ENCODE measurements at regions not wholly inside any gene's neighbourhood (a gene's known extent, or its start where the extent isn't known, plus 50 kb on each side); places are given as distances from the start of the nearest gene placed in this dataset.
"Not testable (repeated sequence)": the region's sequence is repeated elsewhere in the genome, so short reads cannot be mapped to it uniquely, and the experiment has no call there.

DNA sequence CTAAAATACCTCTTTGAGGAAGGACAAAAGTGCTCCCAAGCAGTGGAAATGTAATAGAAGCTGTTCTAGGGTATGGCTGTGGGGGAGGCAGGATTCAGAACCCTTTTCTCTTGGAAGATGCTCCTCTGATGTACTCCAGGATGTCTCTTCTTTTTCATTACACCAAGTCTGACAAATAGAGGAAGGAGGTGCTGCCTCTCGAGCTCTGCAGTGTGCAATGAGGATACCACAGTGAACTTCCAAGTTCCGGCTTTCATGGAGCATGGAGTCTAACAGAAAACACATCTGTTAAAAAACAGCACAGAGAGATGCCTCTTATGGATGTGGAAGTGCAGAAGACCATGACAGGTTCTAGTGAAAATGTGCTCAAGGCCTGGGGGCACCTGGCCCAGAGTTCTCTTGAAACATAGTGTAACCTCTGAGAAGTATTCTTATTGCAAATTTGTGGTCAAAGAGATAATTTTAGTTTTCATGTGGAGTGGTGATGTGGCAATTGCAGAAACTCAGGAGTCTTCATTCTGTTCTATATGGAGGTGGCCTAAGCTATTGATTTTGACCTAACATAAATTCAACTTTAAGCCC lies 362.0 kb upstream of the CITED2 start:
- in situ Hi-C loops (cut with MboI; ENCODE audit: low sequenced_read_pairs in 4 of 4), result no loop called here
- H3K9me3 ChIP-seq, result no peaks in the 10 kb centered on the region
- DNase-seq (no peak), ATAC-seq (no peak)
- H3K36me3 ChIP-seq, result no peaks in the 10 kb centered on the region
- intact Hi-C loops (cut with DNase I; ENCODE audit: low total_unique reads), result no loop called here
- H3K27me3 ChIP-seq, result no peaks in the 10 kb centered on the region
- TF ChIP-seq POLR2A (IDR thresholded peaks at IDR 0.05), result no peak
- TF ChIP-seq, protein P1, sequence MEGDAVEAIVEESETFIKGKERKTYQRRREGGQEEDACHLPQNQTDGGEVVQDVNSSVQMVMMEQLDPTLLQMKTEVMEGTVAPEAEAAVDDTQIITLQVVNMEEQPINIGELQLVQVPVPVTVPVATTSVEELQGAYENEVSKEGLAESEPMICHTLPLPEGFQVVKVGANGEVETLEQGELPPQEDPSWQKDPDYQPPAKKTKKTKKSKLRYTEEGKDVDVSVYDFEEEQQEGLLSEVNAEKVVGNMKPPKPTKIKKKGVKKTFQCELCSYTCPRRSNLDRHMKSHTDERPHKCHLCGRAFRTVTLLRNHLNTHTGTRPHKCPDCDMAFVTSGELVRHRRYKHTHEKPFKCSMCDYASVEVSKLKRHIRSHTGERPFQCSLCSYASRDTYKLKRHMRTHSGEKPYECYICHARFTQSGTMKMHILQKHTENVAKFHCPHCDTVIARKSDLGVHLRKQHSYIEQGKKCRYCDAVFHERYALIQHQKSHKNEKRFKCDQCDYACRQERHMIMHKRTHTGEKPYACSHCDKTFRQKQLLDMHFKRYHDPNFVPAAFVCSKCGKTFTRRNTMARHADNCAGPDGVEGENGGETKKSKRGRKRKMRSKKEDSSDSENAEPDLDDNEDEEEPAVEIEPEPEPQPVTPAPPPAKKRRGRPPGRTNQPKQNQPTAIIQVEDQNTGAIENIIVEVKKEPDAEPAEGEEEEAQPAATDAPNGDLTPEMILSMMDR (IDR thresholded peaks at IDR 0.05 in 4 of 5, conservative IDR thresholded peaks at IDR 0.05 in 1 of 5), result no peak
- peaks cover 4 to 18% of the 10 kb centered on the region in 2 donors for H3K4me1 ChIP-seq
- no peak overlapping the region for H3K4me3 ChIP-seq
- no peak overlapping the region for H3K27ac ChIP-seq

DNA sequence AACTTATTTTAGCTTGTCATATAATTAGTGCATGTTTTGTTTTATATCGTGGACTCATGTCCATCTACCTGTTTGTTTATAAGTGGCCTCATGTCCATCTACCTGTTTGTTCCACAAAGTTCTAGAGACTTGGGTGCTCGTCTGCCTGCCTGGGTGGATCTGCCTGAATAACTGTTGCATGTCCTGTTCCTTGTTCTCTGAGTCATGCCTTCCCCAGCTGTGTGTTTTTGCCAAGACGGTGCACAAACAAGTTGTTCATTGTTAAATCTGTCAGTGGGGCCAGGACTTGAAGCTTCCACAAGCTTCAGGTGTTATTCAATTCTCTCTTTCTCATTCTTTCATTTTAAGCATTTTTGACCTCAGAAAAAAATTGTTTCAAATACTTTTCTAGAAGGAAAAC lies 358.0 kb upstream of the CITED2 start:
- Histone ChIP-seq H3K27ac (peak overlapping the region; percentile 24 to 65 (median 47)), H3K27me3 (no peaks in the 10 kb centered on the region), H3K4me3 (no peak overlapping the region), H3K4me1 (peaks cover 8 to 15% of the 10 kb centered on the region in 2 donors), H3K36me3 (no peaks in the 10 kb centered on the region), H3K9me3 (no peaks in the 10 kb centered on the region)
- intact Hi-C loops (cut with DNase I; ENCODE audit: low total_unique reads), result no loop called here
- TF ChIP-seq, protein P1 (IDR thresholded peaks at IDR 0.05 in 4 of 5, conservative IDR thresholded peaks at IDR 0.05 in 1 of 5), result no peak
- no peak for TF ChIP-seq POLR2A (IDR thresholded peaks at IDR 0.05)
- peak; percentile 95 to 99 for ATAC-seq
- in situ Hi-C loops (cut with MboI; ENCODE audit: low sequenced_read_pairs in 4 of 4), result no loop called here
- DNase-seq, result peak; percentile 61 to 69

DNA sequence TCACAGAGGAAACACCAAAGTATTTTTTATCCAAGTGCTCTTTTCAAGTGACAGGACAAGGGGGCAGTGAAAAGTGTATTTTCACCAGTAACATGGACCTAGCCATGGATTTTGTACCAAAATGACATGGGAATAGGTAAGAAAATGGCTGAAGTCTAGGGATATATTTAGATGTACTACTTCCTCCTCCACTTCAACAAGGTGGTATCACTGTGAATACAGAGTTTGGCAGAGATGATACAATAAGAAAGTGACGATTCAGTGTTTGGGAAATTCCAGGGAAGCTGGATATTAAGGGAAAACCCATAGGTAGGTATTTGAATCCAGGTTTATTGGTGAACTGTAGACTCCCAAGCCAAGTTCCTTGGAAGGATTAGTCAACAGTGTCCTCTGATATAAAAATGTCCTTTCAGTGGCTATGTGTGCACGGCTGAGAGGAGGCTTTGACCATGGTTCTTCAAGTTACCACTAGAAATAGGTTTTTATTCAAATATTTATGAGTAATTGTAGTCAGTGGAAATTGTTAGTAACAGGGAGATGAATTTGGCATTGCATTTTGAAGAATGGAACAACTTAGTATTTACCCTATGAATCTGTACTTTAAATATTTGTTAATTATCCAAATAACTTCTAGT lies 356.0 kb upstream of the CITED2 start:
- Histone ChIP-seq H3K4me3 (no peak overlapping the region), H3K9me3 (no peaks in the 10 kb centered on the region), H3K36me3 (no peaks in the 10 kb centered on the region), H3K27me3 (no peaks in the 10 kb centered on the region), H3K27ac (no peak overlapping the region), H3K4me1 (peaks cover 8 to 15% of the 10 kb centered on the region in 2 donors)
- TF ChIP-seq, protein P1 (IDR thresholded peaks at IDR 0.05 in 4 of 5, conservative IDR thresholded peaks at IDR 0.05 in 1 of 5), result no peak
- TF ChIP-seq POLR2A (IDR thresholded peaks at IDR 0.05), result no peak
- in situ Hi-C loops (cut with MboI; ENCODE audit: low sequenced_read_pairs in 4 of 4) (no loop called here), intact Hi-C loops (cut with DNase I; ENCODE audit: low total_unique reads) (no loop called here)
- ATAC-seq (no peak), DNase-seq (no peak)

DNA sequence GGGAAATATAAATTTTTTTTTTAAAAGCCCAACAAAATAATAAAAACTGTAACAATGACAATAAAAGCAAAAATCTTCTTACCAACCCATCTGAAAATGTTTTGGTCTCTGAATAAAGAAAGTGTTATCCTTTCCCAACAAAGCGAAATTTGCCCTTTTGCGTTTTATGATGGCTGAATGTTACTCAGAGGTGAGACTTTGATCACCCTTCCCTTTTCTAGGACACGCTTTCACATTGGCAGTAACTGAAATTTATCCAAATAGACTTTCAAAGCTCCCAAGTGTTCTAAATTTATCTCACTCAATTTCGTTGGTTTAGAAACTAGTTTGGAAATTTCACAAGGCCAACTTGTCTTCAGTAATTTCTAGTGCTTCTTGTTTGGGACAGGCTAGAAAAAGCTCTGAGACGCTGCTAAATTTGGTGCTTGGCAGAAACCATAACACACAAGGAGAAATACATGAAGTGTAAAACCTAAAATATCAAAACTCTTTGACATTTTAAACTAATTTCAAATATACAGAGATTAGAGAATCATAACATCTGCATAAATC lies 354.5 kb upstream of the CITED2 start:
- Histone ChIP-seq H3K27me3 (no peaks in the 10 kb centered on the region), H3K27ac (no peak overlapping the region), H3K9me3 (no peaks in the 10 kb centered on the region), H3K4me1 (peaks cover 8 to 15% of the 10 kb centered on the region in 2 donors), H3K4me3 (no peak overlapping the region), H3K36me3 (no peaks in the 10 kb centered on the region)
- DNase-seq (no peak), ATAC-seq (no peak)
- in situ Hi-C loops (cut with MboI; ENCODE audit: low sequenced_read_pairs in 4 of 4) (no loop called here), intact Hi-C loops (cut with DNase I; ENCODE audit: low total_unique reads) (no loop called here)
- no peak for TF ChIP-seq POLR2A (IDR thresholded peaks at IDR 0.05)
- TF ChIP-seq, protein P1 (IDR thresholded peaks at IDR 0.05 in 4 of 5, conservative IDR thresholded peaks at IDR 0.05 in 1 of 5), result no peak

DNA sequence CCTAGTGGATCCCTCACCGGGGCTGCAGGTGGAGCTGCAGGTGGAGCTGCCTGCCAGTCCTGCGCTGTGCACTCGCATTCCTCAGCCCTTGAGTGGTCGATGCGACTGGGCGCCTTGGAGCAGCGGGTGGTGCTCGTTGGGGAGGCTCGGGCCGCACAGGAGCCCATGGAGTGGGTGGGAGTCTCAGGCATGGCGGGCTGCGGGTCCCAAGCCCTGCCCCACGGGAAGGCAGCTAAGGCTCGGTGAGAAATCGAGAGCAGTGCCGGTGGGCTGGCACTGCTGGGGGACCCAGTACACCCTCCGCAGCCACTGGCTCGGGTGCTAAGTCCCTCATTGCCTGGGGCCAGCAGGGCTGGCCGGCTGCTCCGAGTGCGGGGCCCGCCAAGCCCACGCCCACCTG lies 351.8 kb upstream of the CITED2 start:
- H3K9me3 ChIP-seq; H3K4me3 ChIP-seq; H3K27me3 ChIP-seq; H3K27ac ChIP-seq; ATAC-seq; DNase-seq; intact Hi-C loops (cut with DNase I; ENCODE audit: low total_unique reads); in situ Hi-C loops (cut with MboI; ENCODE audit: low sequenced_read_pairs in 4 of 4); H3K36me3 ChIP-seq: not testable (repeated sequence)
- peaks cover 4 to 15% of the 10 kb centered on the region in 2 donors for H3K4me1 ChIP-seq
